H1 (cell line): ENCODE measurements at regions not wholly inside any gene's neighbourhood (a gene's known extent, or its start where the extent isn't known, plus 50 kb on each side); places are given as distances from the start of the nearest gene placed in this dataset.

Source experiments
- CTCF ChIA-PET: fragments of 300-600 bp; sonication (Branson Sonifier 250); formaldehyde crosslinking; loops from one replicate; lab custom pipeline; 2021; ENCODE audit not compliant: partially characterized antibody; lab: Charles Lee
- POLR2A ChIA-PET: fragments of 300-600 bp; sonication (Branson Sonifier 250); formaldehyde crosslinking; loops from one replicate; lab custom pipeline; 2021; ENCODE audit warnings: inconsistent platforms; ENCODE audit not compliant: partially characterized antibody; lab: Charles Lee
- DNase-seq, 2 experiments: peaks; one replicate each; pipeline versions ENCODE4 v3.0.0 to v3.0.0-alpha.2; 2010 to 2022; ENCODE audit warnings: low spot score in 2 of 2, low read depth in 1 of 2, mixed read lengths in 1 of 2
- FAIRE-seq: peaks from 2 replicates; lab custom pipeline; 2011; peaks lifted over from hg19 to GRCh38; lab: Jason Lieb, UNC
- H2AFZ ChIP-seq: 2 replicates; pipeline ENCODE4 v1.8.1; 2012; ENCODE audit warnings: low read length, inconsistent platforms
- H2AK5ac ChIP-seq: 2 replicates; pipeline ENCODE4 v1.6.1; 2013; ENCODE audit warnings: low read depth, low read length
- H2BK120ac ChIP-seq: replicated peaks from 2 replicates; pipeline ENCODE3; 2013; ENCODE audit warnings: low read depth, low read length, inconsistent platforms
- H2BK12ac ChIP-seq: 2 replicates; pipeline ENCODE4 v1.6.1; 2013; ENCODE audit warnings: low read depth, low read length
- H2BK15ac ChIP-seq: 2 replicates; pipeline ENCODE4 v1.6.1; 2013; ENCODE audit warnings: low read length
- H2BK20ac ChIP-seq: 2 replicates; pipeline ENCODE4 v1.6.1; 2013; ENCODE audit warnings: low read length
- H2BK5ac ChIP-seq: 2 replicates; pipeline ENCODE4 v1.6.1; 2013; ENCODE audit warnings: low read depth, low read length
- H3K14ac ChIP-seq: 2 replicates; pipeline ENCODE4 v1.6.1; 2013; ENCODE audit warnings: inconsistent platforms; ENCODE audit not compliant: insufficient read length
- H3K18ac ChIP-seq: 2 replicates; pipeline ENCODE4 v1.6.1; 2013; ENCODE audit warnings: low read length; ENCODE audit errors: extremely low read depth
- H3K23ac ChIP-seq: 2 replicates; pipeline ENCODE4 v1.6.1; 2013; ENCODE audit warnings: inconsistent platforms; ENCODE audit not compliant: insufficient read length
- H3K23me2 ChIP-seq: 2 replicates; pipeline ENCODE4 v1.6.1; 2013; ENCODE audit warnings: low read depth, low read length
- H3K27ac ChIP-seq: 2 replicates; pipeline ENCODE4 v1.6.1; 2011; ENCODE audit warnings: low read depth, low read length, inconsistent platforms
- H3K27me3 ChIP-seq, 4 experiments: replicated peaks in 1 of 4; 1 replicate in 1 of 4; 2 replicates in 3 of 4; pipeline versions ENCODE4 v1.6.1 to v1.8.1; 2011 to 2013; ENCODE audit warnings: low read length in 3 of 4, mild to moderate bottlenecking in 3 of 4, inconsistent platforms in 2 of 4, mixed read lengths in 2 of 4, moderate library complexity in 1 of 4; ENCODE audit not compliant: control insufficient read depth in 3 of 4, insufficient read depth in 3 of 4; ENCODE audit errors: extremely low read depth in 1 of 4
- H3K36me3 ChIP-seq, 4 experiments: 2 replicates each; pipeline versions ENCODE4 v1.6.1 to v1.8.1; 2011 to 2013; ENCODE audit warnings: mild to moderate bottlenecking in 4 of 4, low read length in 3 of 4, moderate library complexity in 2 of 4, control low read depth in 1 of 4, inconsistent platforms in 1 of 4; ENCODE audit not compliant: insufficient read depth in 4 of 4, control insufficient read depth in 2 of 4
- H3K4ac ChIP-seq: replicated peaks from 2 replicates; pipeline ENCODE3; 2013; ENCODE audit warnings: low read length, low read depth, mixed read lengths, inconsistent platforms; ENCODE audit not compliant: insufficient read length
- H3K4me1 ChIP-seq, 4 experiments: replicated peaks in 1 of 4; 1 replicate in 1 of 4; 2 replicates in 3 of 4; pipeline versions ENCODE4 v1.6.1 to v1.8.1; 2011 to 2013; ENCODE audit warnings: low read length in 3 of 4, inconsistent platforms in 2 of 4, mixed read lengths in 1 of 4; ENCODE audit not compliant: insufficient read depth in 4 of 4, control insufficient read depth in 3 of 4
- H3K4me2 ChIP-seq, 2 experiments: 2 replicates each; pipeline versions ENCODE4 v1.6.1 to v1.8.1; 2011 to 2013; ENCODE audit warnings: low read depth in 2 of 2, low read length in 2 of 2, control low read depth in 1 of 2, inconsistent platforms in 1 of 2, mild to moderate bottlenecking in 1 of 2; ENCODE audit not compliant: insufficient read depth in 1 of 2
- H3K4me3 ChIP-seq, 4 experiments: fragments of 200-600, 300-600 bp in 1 of 4; sonication (generic), shearing (Covaris generic), sonication (Bioruptor Twin) in 1 of 4; 2 replicates each; pipeline versions ENCODE4 v1.5.1 to v1.8.1; 2011 to 2016; ENCODE audit warnings: low read length in 4 of 4, low read depth in 3 of 4, control low read depth in 2 of 4, inconsistent platforms in 2 of 4, mild to moderate bottlenecking in 2 of 4, mixed read lengths in 1 of 4, moderate library complexity in 1 of 4; ENCODE audit not compliant: insufficient read depth in 2 of 4; ENCODE audit errors: extremely low read depth in 1 of 4
- H3K56ac ChIP-seq: replicated peaks from 2 replicates; pipeline ENCODE3; 2013; ENCODE audit warnings: low read depth, mild to moderate bottlenecking, mixed read lengths, low read length, inconsistent platforms; ENCODE audit not compliant: insufficient read length
- H3K79me1 ChIP-seq: 2 replicates; pipeline ENCODE4 v1.6.1; 2013; ENCODE audit warnings: low read depth, low read length, control low read depth
- H3K79me2 ChIP-seq, 2 experiments: 2 replicates each; pipeline versions ENCODE4 v1.6.1 to v1.8.1; 2012 to 2013; ENCODE audit warnings: low read length in 2 of 2, mild to moderate bottlenecking in 2 of 2, inconsistent platforms in 1 of 2; ENCODE audit not compliant: insufficient read depth in 2 of 2, control insufficient read depth in 1 of 2
- H3K9ac ChIP-seq, 4 experiments: replicated peaks in 1 of 4; 1 replicate in 1 of 4; 2 replicates in 3 of 4; pipeline versions ENCODE4 v1.6.1 to v1.8.1; 2011 to 2013; ENCODE audit warnings: low read depth in 3 of 4, low read length in 3 of 4, control low read depth in 2 of 4, mild to moderate bottlenecking in 2 of 4, moderate library complexity in 2 of 4, inconsistent platforms in 1 of 4; ENCODE audit errors: extremely low read depth in 1 of 4
- H3K9me3 ChIP-seq, 2 experiments: 2 replicates each; pipeline versions ENCODE4 v1.6.1 to v1.8.1; 2012 to 2013; ENCODE audit warnings: mild to moderate bottlenecking in 2 of 2, moderate library complexity in 2 of 2, control low read depth in 1 of 2, inconsistent platforms in 1 of 2, low read depth in 1 of 2, low read length in 1 of 2, mixed read lengths in 1 of 2; ENCODE audit not compliant: insufficient read depth in 2 of 2
- H4K20me1 ChIP-seq, 2 experiments: replicated peaks in 1 of 2; 2 replicates each; pipeline versions ENCODE3 to v1.8.1; 2011 to 2013; ENCODE audit warnings: inconsistent platforms in 2 of 2, low read length in 2 of 2, mild to moderate bottlenecking in 1 of 2; ENCODE audit not compliant: insufficient read depth in 2 of 2, control insufficient read depth in 1 of 2
- H4K5ac ChIP-seq: 2 replicates; pipeline ENCODE4 v1.6.1; 2013; ENCODE audit warnings: low read length, low read depth, mixed read lengths, inconsistent platforms; ENCODE audit not compliant: insufficient read length
- H4K8ac ChIP-seq: 2 replicates; pipeline ENCODE4 v1.8.0; 2013; ENCODE audit warnings: mild to moderate bottlenecking, moderate library complexity, low read length, inconsistent platforms; ENCODE audit not compliant: insufficient read depth; ENCODE audit errors: extremely low read depth
- H4K91ac ChIP-seq: replicated peaks from 2 replicates; pipeline ENCODE3; 2013; ENCODE audit warnings: low read length, mixed read lengths, inconsistent platforms; ENCODE audit not compliant: insufficient read length
- ASH2L ChIP-seq: fragments of 200-600, 300-600 bp; sonication (generic); IDR thresholded peaks from one replicate; pipeline ENCODE4 v1.7.1; 2017; ENCODE audit warnings: low read length
- ATF3 ChIP-seq: IDR thresholded peaks from 2 replicates; pipeline ENCODE4 v1.6.1; 2011; ENCODE audit warnings: low read depth, mild to moderate bottlenecking, low read length; ENCODE audit not compliant: insufficient read depth
- EP300 ChIP-seq, 2 experiments: IDR thresholded peaks; 1 replicate in 1 of 2; 2 replicates in 1 of 2; pipeline ENCODE4 v1.6.1; 2011 to 2012; ENCODE audit warnings: low read depth in 2 of 2, low read length in 2 of 2, mild to moderate bottlenecking in 2 of 2, borderline replicate concordance in 1 of 2, inconsistent platforms in 1 of 2, moderate library complexity in 1 of 2
- GABPA ChIP-seq: IDR thresholded peaks from 2 replicates; pipeline ENCODE4 v1.6.1; 2011; ENCODE audit warnings: mild to moderate bottlenecking, low read length, moderate library complexity, borderline replicate concordance; ENCODE audit not compliant: insufficient read depth
- NANOG ChIP-seq: IDR thresholded peaks from 2 replicates; pipeline ENCODE4 v1.6.1; 2011; ENCODE audit warnings: low read length, low read depth, mild to moderate bottlenecking, inconsistent platforms; ENCODE audit not compliant: insufficient read depth, poor library complexity, severe bottlenecking
- POLR2AphosphoS5 ChIP-seq: IDR thresholded peaks from 2 replicates; pipeline ENCODE4 v1.6.1; 2011; ENCODE audit warnings: low read depth, low read length
- TAF7 ChIP-seq: optimal IDR thresholded peaks from 2 replicates; pipeline ENCODE3; 2011; ENCODE audit warnings: low read depth, mild to moderate bottlenecking, inconsistent platforms, low read length, moderate library complexity, borderline replicate concordance
- ZNF274 ChIP-seq: IDR thresholded peaks from 2 replicates; pipeline ENCODE4 v1.7.0; 2012; ENCODE audit warnings: low read length, borderline replicate concordance; ENCODE audit errors: extremely low read depth
- WGBS, 2 experiments: shearing (Covaris generic) in 1 of 2; methylation state at CpG; one replicate each; pipeline versions ENCODE4 v1.1.6 to v1.1.7; 2013 to 2015; ENCODE audit warnings: low lambda C conversion rate in 2 of 2, mixed read lengths in 2 of 2, inconsistent platforms in 1 of 2, low coverage in 1 of 2, missing lambda C conversion rate in 1 of 2; ENCODE audit not compliant: insufficient replicate concordance in 2 of 2, insufficient coverage in 1 of 2, insufficient read length in 1 of 2; ENCODE audit errors: extremely low coverage in 1 of 2, missing lambda C conversion rate in 1 of 2; 5-methylcytosine and 5-hydroxymethylcytosine counted together

- Histone ChIP-seq H3K4me2 (no peak overlapping the region), H3K23me2 (0 out of 2 replicates have a peak, but pooled peaks cover 2% of the 10 kb centered on the region), H3K56ac (no peak overlapping the region), H3K23ac (no peak overlapping the region), H4K20me1 (no peaks in the 10 kb centered on the region), H3K79me1 (no peaks in the 10 kb centered on the region), H3K27me3 (no peaks in the 10 kb centered on the region), H2BK12ac (no peak overlapping the region), H3K36me3 (no peaks in the 10 kb centered on the region), H3K79me2 (no peaks in the 10 kb centered on the region), H3K18ac (no peak overlapping the region), H4K91ac (no peak overlapping the region), H3K9ac (no peak overlapping the region), H3K4me3 (no peak overlapping the region), H3K14ac (no peak overlapping the region), H2AFZ (no peak overlapping the region), H2BK120ac (no peak overlapping the region), H4K8ac (no peak overlapping the region), H3K4me1 (peaks cover 0 to 8% (median 5%) of the 10 kb centered on the region in 4 experiments; a peak in 4 of 7 replicates), H3K9me3 (peaks cover 0 to 8% of the 10 kb centered on the region in 2 experiments; a peak in 2 of 4 replicates), H2BK5ac (no peak overlapping the region), H3K4ac (no peak overlapping the region), H2AK5ac (no peak overlapping the region), H2BK20ac (no peak overlapping the region), H4K5ac (no peak overlapping the region), H3K27ac (no peak overlapping the region), H2BK15ac (no peak overlapping the region)
- CTCF ChIA-PET = no interaction called here
- POLR2A ChIA-PET = no interaction called here
- no peak for DNase-seq
- 93% methylated on average over 1 of the region's 1 CpG; no CpG with 5 or more reads in 1 of the 2 experiments for WGBS, 2 experiments
- no peak for FAIRE-seq
- no peak for TF ChIP-seq TAF7
- TF ChIP-seq ASH2L = no peak
- no peak for TF ChIP-seq EP300 (IDR thresholded peaks at IDR 0.05; ENCODE audit: borderline replicate concordance in 1 of 2, low read depth in 2 of 2, low read length in 2 of 2)
- no peak for TF ChIP-seq NANOG
- TF ChIP-seq POLR2AphosphoS5 = no peak
- no peak for TF ChIP-seq GABPA
- TF ChIP-seq ZNF274 = no peak
- no peak for TF ChIP-seq ATF3
Observed at GRCh38 chrX:39618178-39618577, 479.6 kb downstream of the BCOR start.
